GM21360 (cell line): ENCODE measurements at regions not wholly inside any gene's neighbourhood (a gene's known extent, or its start where the extent isn't known, plus 50 kb on each side); places are given as distances from the start of the nearest gene placed in this dataset.
"Not testable (repeated sequence)": the region's sequence is repeated elsewhere in the genome, so short reads cannot be mapped to it uniquely, and the experiment has no call there.

Experiments
- ATAC-seq: cut with Tn5 transposase; IDR thresholded peaks from one replicate; pipeline ENCODE4 v1.9.1; 2021; ENCODE audit warnings: mild to moderate bottlenecking, moderate library complexity; ENCODE audit not compliant: unreplicated experiment

DNA sequence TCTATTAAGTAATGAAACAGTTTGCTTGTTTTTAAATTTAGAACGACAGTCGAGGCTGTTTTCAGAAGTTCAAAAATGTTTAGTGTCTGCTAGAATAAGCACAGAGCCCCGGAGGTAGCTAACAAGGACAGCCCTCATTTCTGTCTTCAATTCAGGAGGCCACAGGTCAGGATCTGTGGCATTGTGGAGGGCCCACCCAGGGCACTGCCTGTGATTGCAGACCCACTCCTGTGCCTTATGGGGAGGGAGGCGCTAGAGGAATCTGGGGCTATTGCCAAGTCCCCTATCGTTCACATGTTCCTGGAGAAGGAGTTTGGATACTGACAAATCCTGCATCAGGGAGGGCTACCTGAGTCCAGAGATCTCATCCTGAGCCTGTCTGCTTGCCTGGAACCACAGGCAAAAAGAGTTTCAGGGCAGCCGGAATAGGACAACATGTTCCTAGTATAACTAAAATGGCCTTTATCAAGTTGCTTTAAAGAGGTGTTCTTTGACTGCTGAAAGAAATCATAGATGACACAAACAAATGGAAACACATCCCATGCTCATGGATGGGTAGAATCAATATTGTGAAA, 141.5 kb upstream of the ROPN1 start:
- ATAC-seq = no peak

DNA sequence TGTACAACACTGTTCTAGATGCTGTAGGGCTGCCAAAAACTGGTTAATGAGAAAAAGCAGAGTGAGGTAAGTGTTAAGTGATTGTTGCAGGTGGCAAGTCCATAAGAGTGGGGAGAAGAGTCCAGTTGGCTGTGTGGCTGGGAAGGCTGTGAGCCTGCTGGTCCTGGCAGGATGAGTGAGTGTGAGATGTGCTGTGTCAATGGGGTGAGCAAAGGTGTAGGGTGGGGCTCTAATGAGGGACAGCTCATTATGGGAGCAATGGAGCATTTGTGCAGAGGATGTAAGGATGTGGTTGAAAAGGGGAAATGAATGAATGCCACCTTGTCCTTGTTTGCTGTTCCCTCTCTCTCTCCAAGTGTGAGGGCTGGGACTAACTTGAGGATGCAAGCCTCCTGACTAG, 145.3 kb upstream of the ROPN1 start:
- no peak for ATAC-seq

DNA sequence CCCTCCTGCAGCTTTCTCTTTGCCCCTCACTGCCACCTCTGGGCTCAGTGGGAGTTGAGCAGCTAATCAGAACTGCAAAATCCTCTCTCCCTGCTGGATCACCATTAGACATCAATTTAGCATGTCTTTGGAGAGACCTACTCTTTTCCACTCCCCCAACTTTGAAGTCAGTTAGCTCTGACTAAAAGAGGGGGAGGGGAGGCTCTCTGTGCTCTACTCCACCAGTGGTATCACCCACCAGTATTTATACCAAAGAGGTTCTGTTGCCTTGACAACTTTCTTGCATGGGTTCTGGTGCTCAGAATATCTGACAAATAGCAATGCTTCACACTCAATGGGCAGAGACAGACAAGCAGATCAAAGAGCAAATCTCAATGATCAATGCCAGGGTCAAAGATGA, 146.2 kb upstream of the ROPN1 start:
- ATAC-seq = no peak

DNA sequence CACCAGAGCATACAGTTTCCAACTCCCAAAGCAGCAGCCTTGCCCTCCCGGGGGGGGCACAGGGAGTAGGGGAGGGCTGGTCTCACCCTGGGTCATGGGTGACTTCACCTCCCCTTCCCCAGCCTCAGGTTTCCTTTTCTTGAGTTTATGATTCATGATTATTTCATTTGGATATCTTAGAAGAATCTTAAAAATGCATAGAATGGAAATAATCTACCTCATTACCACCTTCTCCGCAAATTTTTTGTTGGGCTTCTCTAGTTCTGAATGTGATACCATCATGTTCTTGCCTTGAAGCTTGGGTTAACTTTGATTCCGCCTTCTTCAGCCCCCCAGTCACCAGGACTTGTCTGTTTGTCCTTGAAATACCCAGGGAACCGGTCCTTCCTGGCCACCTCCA, 148.8 kb upstream of the ROPN1 start:
- no peak for ATAC-seq

DNA sequence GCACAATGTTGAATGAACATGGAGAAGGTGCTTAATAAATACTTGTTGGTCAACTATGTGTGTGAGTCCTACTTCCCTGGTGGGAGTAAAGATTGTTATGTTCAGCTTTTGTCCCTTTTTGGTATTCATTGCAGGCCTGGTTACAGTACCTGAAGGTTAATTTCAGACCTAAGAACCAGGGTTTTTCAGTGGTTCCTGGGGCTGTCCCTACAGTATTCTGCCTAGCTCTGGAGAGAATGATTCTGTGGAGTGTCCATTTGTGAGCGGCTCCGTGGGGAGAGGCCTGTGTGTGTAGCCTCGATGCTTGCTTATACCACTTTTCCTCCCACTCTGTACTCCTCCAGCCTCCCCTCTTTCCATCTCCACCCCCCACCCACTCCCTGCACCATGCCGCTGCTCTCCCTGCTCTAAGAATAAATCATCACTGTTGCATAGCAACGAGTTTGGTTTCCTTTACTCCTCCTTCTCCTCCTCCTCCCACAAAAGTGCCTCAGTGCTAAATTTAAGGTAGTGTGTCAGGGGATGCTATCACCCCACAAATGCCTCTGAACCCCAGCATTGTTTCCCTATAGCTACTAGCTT, 150.6 kb upstream of the ROPN1 start:
- ATAC-seq = no peak

DNA sequence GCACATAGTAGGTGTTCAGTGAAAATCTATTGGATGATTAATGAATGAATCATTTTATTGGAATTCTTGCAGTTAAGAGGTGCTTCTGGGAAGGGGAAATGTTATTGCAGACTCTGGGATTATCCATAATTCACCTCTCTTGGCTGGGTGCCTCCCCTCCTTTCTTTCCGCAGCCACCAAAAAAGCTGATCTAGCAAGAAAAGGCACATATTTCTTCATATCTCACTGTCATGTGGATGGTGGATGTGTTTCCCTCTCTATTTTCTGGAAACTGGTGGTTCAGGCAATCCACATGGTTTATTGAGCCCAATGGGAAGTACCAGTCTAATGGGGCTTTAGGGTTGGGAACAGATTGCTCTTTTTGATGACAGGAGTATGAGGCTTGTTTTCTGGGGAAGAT, 151.1 kb upstream of the ROPN1 start:
- ATAC-seq = no peak

DNA sequence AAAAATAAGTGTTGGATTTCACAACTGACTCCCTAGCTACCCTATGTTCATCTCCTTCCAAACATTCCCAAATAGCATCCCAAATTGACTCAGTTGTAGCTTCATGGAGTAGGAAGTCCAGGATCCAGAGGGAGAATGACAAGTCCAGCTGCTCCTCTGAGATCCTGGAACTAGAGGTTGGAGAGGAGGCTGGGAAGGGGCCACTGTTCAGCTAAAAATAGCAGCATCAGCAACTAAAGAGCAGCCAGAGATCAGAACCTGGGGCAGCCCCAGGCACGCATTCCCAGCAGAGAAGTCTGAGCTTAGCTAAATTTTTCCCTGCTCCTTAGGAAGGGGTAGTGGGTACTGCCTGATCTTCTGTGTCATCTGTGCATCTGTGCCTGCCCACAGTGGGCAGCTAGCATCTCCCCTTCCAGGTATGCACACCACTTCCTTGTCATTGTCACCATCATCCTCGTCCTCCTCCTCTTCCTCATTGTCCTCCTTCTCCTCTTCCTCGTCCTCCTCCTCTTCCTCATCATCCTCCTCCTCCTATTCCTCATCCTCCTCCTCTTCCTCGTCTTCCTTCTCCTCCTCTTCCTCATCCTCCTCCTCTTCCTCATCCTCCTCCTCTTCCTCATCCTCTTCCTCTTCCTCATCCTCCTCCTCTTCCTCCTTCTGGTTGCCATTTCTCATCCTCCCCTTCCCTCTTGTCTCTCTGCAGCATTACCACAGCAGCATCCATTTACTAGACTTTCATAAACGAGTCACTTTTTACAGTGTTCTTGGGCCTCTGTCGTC, 152.3 kb upstream of the ROPN1 start:
- no peak for ATAC-seq

DNA sequence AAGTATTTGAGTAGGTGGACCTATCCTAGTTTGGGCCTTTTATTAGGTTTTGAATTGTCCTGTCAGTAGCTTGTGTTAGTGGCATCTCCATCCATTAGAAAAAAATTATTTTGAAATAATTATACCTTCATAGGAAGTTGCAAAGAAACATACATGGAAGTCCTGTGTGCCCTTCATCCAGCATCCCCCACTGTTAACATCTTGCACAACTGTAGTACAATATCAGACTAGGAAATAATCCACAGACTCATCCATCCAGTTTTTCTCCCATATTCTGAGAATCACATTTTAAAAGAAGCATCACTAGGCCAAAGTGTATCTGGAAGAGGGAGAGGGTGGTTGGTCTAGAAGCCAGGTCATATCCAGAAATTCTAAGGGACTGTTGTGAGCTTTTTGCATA, 155.5 kb upstream of the ROPN1 start:
- ATAC-seq = no peak

DNA sequence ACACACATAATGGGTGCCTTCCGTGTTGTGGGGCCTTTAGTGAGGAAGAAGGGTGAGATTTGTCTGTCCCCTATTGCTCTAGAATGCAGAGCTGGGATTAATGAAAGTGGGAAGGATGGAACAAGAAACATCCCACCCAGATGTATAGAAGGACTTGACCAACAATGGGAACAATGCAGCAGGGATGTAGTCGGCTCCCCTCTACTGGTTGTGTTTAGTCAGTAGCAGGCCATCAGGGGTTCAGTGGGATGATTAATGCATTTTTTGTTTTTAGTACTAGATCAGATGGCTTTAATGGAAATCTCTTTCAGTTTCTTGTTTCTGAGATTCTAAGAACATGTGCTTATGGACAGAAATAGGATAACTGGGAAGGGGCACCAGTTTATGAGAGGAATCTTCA, 156.0 kb upstream of the ROPN1 start:
- ATAC-seq = no peak

DNA sequence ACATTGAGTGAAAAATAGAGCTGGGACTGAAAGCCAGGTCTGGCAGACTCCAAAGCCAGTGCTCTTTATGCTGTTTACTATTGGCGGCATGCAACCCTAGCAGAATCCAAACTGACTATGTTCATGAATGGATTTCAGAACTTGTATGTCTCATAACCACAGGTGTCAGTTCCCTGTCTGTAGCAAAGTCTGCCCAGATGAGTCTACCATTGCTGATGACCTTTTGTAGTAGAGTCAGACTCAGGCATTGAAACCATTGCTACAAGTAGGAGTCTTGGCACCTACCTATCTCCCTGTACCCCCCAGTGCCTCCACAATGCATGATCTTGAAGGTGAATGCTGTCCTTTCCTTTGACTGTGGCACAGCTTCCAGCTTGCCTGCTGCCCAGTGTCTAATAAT, 157.2 kb upstream of the ROPN1 start:
- ATAC-seq = no peak

DNA sequence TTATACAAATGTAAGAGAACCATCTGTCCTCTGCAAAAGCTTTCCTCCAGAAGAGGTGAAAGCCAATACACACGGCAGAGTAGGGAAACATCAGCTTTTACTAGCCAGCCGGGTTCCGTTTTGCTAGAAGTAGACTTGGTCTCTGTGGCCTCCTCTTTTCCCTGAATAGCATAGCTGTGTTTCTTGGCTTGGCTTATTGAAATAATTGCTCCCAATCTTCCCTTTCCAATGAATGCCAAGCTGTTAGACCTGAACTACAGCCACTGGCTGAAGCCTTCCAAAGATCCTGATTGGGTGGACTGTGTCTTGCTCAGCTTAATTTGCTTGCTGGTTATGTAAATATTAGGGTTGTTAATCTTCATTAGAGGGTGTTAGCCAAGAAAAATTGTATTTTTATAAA, 157.8 kb upstream of the ROPN1 start:
- no peak for ATAC-seq

DNA sequence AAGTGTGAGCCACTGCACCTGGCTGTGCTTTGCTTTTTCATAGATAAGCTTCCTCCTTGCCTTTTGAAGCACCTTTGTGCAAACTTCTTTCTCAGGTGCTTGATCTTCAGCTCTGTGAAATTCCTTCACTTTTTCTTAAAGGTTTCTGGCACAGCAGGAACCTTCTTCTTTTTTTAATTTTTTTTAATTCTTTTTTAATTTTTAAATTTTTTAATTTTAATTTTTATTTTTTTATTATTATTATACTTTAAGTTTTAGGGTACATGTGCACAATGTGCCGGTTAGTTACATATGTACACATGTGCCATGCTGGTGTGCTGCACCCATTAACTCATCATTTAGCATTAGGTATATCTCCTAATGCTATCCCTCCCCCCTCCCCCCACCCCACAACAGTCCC, 161.0 kb upstream of the ROPN1 start:
- not testable (repeated sequence) for ATAC-seq

DNA sequence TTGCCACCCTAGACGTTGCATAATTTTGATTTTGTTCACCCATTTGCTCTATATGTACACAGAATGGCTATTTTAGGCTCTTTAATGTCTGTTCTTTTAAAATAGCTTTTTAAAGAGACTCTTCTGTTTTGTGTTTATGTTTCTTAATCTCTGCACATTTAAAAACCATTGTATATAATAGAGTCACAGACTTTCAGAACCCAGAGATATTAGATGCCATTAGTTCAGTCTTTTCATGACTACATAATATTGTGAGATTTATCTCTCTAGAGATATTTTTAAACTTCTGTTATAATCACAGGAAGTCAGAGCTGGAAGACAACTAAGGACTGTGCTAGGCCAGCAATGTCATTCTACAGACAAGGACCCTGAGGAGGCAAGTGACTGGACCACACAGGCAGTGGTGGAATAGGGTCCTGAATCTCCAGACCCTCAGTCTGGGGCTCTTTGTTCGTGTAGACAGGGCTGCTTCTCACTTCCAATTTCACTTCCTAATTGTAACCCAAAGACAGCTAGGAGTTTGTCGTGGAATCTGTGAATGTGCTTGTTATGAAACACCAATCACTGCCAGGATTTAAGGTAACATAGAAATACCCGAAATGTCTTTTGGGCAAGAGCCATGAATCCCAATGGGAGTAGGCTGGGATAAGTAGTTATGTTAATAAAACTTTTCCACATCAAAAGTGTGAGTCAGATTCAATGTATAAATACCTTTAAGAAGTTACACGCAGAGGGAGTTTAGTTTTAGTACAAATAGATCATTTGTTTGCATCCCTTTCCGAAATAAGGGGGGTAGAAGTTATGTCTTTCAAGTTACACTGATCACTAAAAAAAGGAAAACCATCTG, 165.2 kb upstream of the ROPN1 start:
- ATAC-seq = no peak

DNA sequence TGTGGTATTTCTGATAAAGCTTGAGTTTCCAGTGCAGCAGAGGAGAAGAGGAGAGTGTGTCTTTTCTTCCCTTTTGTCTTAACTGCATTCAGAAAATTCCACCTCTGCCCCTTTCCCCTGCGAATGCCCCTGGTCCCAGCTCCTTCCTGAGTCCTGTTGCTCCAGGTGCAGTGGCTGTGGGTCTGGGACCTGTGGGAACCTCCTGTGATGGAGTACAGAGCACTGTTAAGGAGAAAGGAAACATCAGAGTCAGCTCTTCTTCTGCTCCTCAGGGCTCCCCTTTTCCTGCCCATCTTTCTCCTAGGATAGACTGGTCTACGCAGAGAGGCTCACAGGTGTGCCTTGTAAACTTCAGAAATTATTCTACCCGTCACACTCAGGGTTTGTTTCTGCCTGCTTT, 165.8 kb upstream of the ROPN1 start:
- no peak for ATAC-seq

DNA sequence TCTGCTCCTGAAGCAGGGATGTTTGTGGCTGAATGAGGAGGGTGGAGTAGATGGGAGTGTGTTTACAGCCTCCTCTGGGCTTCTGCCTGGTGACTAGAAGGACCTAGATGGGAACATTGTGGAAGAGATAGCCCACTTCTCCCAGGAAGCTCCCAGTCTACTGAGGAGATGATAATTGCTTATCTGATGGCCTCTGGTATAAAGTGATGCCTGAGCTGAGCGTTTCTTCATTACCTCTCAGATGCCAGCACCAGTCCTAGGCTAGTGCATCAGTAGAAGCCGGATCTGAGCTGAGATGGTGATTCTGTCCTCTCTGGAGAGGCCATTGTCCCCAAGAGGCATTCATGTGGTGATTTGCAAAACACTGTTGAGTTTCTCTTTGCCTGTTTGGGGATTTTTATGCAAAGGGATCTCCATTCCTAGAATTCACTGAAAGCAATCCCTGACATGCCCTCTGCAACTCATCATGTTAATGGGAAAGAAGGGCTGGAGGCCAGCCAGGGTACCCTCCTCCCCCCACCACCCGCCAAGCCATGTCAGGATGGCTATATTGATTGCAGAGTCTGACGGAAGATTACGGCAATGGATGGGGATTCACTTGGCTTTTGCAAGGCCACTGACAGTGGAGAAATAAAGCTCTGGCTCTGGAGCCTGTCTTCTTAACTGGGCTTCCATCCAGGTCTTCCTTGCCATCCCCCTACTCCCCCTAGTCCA, 166.4 kb upstream of the ROPN1 start:
- ATAC-seq = no peak

DNA sequence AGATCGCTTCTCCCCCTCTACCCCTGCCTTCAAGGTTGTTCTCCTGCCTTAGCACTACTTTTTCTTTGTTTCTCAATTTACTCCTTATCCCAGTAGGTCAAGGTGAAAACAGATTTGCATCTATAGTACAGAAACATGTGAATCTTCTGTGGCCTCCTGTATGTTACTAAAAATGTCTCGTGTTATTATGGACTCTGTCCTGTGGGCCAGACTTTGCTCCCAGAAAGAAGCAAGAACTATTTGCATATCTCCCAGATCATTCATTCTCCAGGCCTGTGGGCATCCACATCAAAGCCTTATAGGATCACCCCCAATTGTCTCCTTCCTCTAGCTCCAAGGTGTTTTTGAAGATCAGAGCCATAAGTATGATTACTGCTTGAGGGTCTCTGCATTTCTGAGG, 169.5 kb upstream of the ROPN1 start:
- ATAC-seq = no peak

DNA sequence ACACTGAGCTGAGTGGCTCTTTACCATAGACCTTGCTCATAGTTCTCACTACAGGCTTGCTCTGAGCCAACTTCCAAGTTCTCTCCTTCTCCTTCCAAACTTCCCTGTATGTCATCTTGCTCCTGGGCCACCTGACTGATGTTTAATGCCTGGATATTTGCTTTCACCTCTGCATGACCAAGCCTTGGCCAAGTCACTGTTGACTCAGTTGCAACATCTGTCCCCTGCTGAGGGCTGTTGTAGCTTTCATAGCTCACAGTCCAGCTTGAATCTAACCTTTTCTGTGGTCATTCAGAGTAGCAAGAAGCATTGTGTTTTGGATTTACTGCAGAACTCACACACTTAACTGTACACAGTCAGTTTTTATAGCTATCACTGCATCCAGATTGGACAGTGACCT, 171.8 kb upstream of the ROPN1 start:
- ATAC-seq = no peak

DNA sequence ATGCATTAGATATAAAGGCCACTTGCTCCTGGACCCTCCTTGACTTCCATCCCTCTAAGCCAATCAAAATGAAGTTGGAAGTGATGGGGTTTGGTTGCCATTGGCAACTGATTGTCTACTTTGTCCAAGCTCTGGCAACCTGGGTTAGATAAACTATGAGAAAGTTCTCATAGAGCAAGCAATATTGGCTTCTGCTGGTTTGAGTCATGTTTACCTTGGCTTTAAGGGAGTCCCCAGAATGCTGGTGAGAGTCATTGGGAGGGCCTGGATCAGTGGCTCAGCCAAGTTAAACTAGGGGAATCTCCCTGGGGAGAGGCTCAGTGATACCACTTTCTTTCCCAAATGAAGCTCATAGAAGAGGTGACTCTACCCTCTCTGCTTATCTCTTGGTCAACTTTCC, 176.3 kb upstream of the ROPN1 start:
- ATAC-seq = no peak

DNA sequence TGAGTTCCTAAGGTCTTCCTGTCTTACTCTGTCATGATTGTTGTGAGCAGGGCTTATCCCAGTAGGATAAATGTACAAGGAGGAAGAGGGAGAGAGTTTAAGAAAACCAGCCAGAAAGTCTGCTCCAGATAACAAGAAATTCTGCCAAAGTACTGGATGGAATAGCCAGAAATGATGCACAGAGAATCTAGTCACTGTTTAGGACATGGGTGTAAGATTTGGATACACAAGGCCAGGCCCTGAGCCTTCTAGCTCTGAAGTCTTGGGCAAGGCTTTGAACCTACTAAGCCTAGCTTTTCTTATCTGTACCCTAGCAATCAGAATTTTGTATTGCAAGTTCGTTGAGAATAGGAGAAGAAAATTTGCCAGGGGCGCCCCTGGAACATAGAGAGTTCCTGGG, 180.4 kb upstream of the ROPN1 start:
- ATAC-seq = no peak

DNA sequence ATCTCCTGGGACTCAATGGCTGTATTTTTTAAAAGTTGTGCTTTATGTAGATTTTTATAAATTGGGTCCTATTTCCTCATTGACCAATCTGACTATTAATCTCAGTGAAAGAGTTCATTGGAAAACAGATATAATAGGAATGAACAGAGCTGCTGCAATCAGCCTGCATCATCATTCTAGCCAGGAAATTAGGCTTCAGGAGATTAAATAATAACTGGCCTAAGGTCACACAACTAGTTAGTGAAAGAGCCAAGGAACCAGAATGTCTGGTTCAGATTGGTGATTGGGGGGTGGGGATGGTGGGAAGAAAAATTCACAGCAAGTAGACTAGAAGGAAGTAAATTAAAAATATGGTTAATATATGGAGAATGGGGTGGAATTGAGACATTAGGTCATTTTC, 180.9 kb upstream of the ROPN1 start:
- ATAC-seq = no peak

DNA sequence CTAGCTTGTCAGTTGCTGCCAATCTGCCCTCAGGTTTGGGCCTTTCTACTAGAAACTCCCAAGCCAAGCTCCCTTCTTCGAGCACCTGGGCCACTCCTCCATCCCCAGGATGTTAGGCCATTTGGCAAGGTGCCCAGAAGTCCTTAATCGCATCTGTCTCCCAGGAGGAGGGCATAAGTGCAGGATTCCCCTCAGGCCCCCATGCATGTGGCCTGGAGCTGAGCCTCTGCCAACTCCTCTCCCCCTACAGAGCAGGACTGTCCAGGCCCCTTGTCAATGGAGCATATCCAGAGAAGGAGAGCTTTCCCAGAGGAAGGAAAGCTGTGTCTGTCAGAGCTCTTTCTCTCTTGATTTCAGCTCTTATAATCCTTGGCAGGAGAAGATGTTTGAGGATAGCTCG, 182.6 kb upstream of the ROPN1 start:
- no peak for ATAC-seq
